ENCODE measurements at regions not wholly inside any gene's neighbourhood (a gene's known extent, or its start where the extent isn't known, plus 50 kb on each side); places are given as distances from the start of the nearest gene placed in this dataset.

- Mint-ChIP-seq H3K27ac (no peak overlapping the region), H3K4me3 (no peak overlapping the region), H3K27me3 (ENCODE audit: insufficient read depth) (no peaks in the 10 kb centered on the region), H3K36me3 (ENCODE audit: low read depth) (no peaks in the 10 kb centered on the region), H3K4me1 (ENCODE audit: low read depth) (no peaks in the 10 kb centered on the region), H3K9me3 (peaks cover 6% of the 10 kb centered on the region; the same call in 1 of the 2 replicates)
- TF ChIP-seq CTCF (IDR thresholded peaks at IDR 0.05) = no peak
- DNase-seq = no peak
Measured at GRCh38 chr3:144045766-144046165, 74.1 kb downstream of the DIPK2A start.

GRCh38 chr3:144049374-144049773, 77.8 kb downstream of the DIPK2A start:
- H3K4me3 Mint-ChIP-seq = no peak overlapping the region
- TF ChIP-seq CTCF (IDR thresholded peaks at IDR 0.05) = no peak
- no peaks in the 10 kb centered on the region for H3K36me3 Mint-ChIP-seq (ENCODE audit: low read depth)
- H3K27ac Mint-ChIP-seq = no peak overlapping the region
- no peaks in the 10 kb centered on the region for H3K27me3 Mint-ChIP-seq (ENCODE audit: insufficient read depth)
- H3K9me3 Mint-ChIP-seq = peaks cover 6% of the 10 kb centered on the region; the same call in 1 of the 2 replicates
- no peak for DNase-seq
- peaks cover 10% of the 10 kb centered on the region; the same call in 1 of the 2 replicates for H3K4me1 Mint-ChIP-seq (ENCODE audit: low read depth)

- H3K27ac Mint-ChIP-seq = no peak overlapping the region
- H3K4me1 Mint-ChIP-seq (ENCODE audit: low read depth) = peaks cover 28% of the 10 kb centered on the region; the same call in 1 of the 2 replicates
- H3K9me3 Mint-ChIP-seq = peaks cover 6% of the 10 kb centered on the region; the same call in 1 of the 2 replicates
- no peak for TF ChIP-seq CTCF (IDR thresholded peaks at IDR 0.05)
- H3K36me3 Mint-ChIP-seq (ENCODE audit: low read depth) = no peaks in the 10 kb centered on the region
- no peak overlapping the region for H3K4me3 Mint-ChIP-seq
- DNase-seq = no peak
- no peaks in the 10 kb centered on the region for H3K27me3 Mint-ChIP-seq (ENCODE audit: insufficient read depth)
Measured at GRCh38 chr3:144051211-144051610, 79.6 kb downstream of the DIPK2A start.

GRCh38 chr3:144052275-144052674, 80.7 kb downstream of the DIPK2A start:
- no peak overlapping the region for H3K4me3 Mint-ChIP-seq
- no peaks in the 10 kb centered on the region for H3K36me3 Mint-ChIP-seq (ENCODE audit: low read depth)

GRCh38 chr3:144053121-144053520, 81.5 kb downstream of the DIPK2A start:
- Mint-ChIP-seq H3K9me3 (peaks cover 6% of the 10 kb centered on the region; the same call in 1 of the 2 replicates), H3K4me3 (no peak overlapping the region), H3K27me3 (ENCODE audit: insufficient read depth) (no peaks in the 10 kb centered on the region), H3K4me1 (ENCODE audit: low read depth) (peaks cover 31% of the 10 kb centered on the region; the same call in 1 of the 2 replicates), H3K27ac (peak overlapping the region; percentile 25; the same call in 1 of the 2 replicates), H3K36me3 (ENCODE audit: low read depth) (no peaks in the 10 kb centered on the region)
- TF ChIP-seq CTCF (IDR thresholded peaks at IDR 0.05) = no peak
- DNase-seq = peak; percentile 91

More at GRCh38 chr3:144052275-144052674, 80.7 kb downstream of the DIPK2A start:
- H3K4me1 Mint-ChIP-seq (ENCODE audit: low read depth) = peaks cover 31% of the 10 kb centered on the region; the same call in 1 of the 2 replicates
- no peaks in the 10 kb centered on the region for H3K27me3 Mint-ChIP-seq (ENCODE audit: insufficient read depth)
- no peak overlapping the region; the same call in 1 of the 2 replicates for H3K27ac Mint-ChIP-seq
- no peak for TF ChIP-seq CTCF (IDR thresholded peaks at IDR 0.05)
- peaks cover 6% of the 10 kb centered on the region; the same call in 1 of the 2 replicates for H3K9me3 Mint-ChIP-seq
- peak; percentile 21 for DNase-seq
